Pancreas (tissue), 10 donors: ENCODE measurements at regions not wholly inside any gene's neighbourhood (a gene's known extent, or its start where the extent isn't known, plus 50 kb on each side); places are given as distances from the start of the nearest gene placed in this dataset.

Source experiments
- ATAC-seq, 4 donors: fragments of 200-7000 bp; cut with Tn5 transposase; one replicate each; pipeline versions ENCODE4 v1.8.0 to v1.9.1; 2020; ENCODE audit warnings: mild to moderate bottlenecking in 4 of 4, moderate library complexity in 4 of 4
- DNase-seq, 6 donors: peaks; one replicate each; pipeline ENCODE4 v3.0.0-alpha.2; 2020
- FAIRE-seq: peaks from 2 replicates; lab custom pipeline; 2012; peaks lifted over from hg19 to GRCh38; lab: Jason Lieb, UNC
- H3K27ac ChIP-seq, 4 donors: fragments of 200-600 bp; sonication (generic); 1 replicate in 3 of 4; 2 replicates in 1 of 4; pipeline versions ENCODE4 v1.5.0 to v1.8.0; 2020
- H3K27me3 ChIP-seq, 4 donors: fragments of 200-600 bp; one replicate each; pipeline ENCODE4 v1.8.0; 2021
- H3K36me3 ChIP-seq, 3 donors: fragments of 200-600 bp; sonication (generic) in 1 of 3; one replicate each; pipeline versions ENCODE4 v1.5.0 to v1.8.0; 2020 to 2021
- H3K4me1 ChIP-seq, 3 donors: fragments of 200-600 bp; one replicate each; pipeline ENCODE4 v1.8.0; 2021
- H3K4me3 ChIP-seq, 4 donors: fragments of 200-600 bp; sonication (generic) in 2 of 4; one replicate each; pipeline versions ENCODE4 v1.5.0 to v1.8.0; 2020 to 2021
- H3K9me3 ChIP-seq, 4 donors: fragments of 200-600 bp; one replicate each; pipeline ENCODE4 v1.8.0; 2021
- CTCF ChIP-seq, 4 donors: fragments of 200-600 bp; sonication (generic) in 3 of 4; IDR thresholded peaks; one replicate each; pipeline versions ENCODE4 v1.5.0 to v1.8.0; 2021; ENCODE audit warnings: antibody characterized with exemption in 4 of 4
- WGBS, 2 donors: extraction: QIAGEN DNeasy Blood & Tissue Kit; methylation state at CpG; one replicate each; pipeline ENCODE4 v1.1.7; 2013; 5-methylcytosine and 5-hydroxymethylcytosine counted together
- intact Hi-C, 3 donors: fragments of 100-400 bp; cut with DNase I; formaldehyde crosslinking; loops; one replicate each; pipeline versions ENCODE4 v1.11.1 to v1.14.2; 2022
- donor health status: healthy with polysubstance abuse.
- donor health status: DM: no; HTN: no; CAD: no; lungs with moderate emphysema.
- donor health status: DM: no; HTN: no; CAD: no.
- donor health status: control.
- donor health status: control.
- donor health status: Bipolar disorder and iron deficiency.
- donor health status: DM: yes; HTN: yes; CAD: no.
- donor health status: DM: no; HTN: no; CAD: no.
- donor health status: DM: no; HTN: no; CAD: no.
- donor health status: DM: yes; HTN: yes; CAD: no.

GRCh38 chr6:164185471-164185871 lies 771.0 kb downstream of the QKI start:
- TF ChIP-seq CTCF (IDR thresholded peaks at IDR 0.05) = no peak
- FAIRE-seq (no peak), DNase-seq (no peak), ATAC-seq (no peak)
- H3K27me3 ChIP-seq = no peaks in the 10 kb centered on the region
- no peak overlapping the region for H3K4me3 ChIP-seq
- intact Hi-C loops = no loop called here
- 31% methylated on average over 7 of the region's 7 CpGs for WGBS, 2 donors
- H3K36me3 ChIP-seq = no peaks in the 10 kb centered on the region
- no peak overlapping the region for H3K27ac ChIP-seq
- no peaks in the 10 kb centered on the region for H3K4me1 ChIP-seq
- H3K9me3 ChIP-seq = no peaks in the 10 kb centered on the region

DNA sequence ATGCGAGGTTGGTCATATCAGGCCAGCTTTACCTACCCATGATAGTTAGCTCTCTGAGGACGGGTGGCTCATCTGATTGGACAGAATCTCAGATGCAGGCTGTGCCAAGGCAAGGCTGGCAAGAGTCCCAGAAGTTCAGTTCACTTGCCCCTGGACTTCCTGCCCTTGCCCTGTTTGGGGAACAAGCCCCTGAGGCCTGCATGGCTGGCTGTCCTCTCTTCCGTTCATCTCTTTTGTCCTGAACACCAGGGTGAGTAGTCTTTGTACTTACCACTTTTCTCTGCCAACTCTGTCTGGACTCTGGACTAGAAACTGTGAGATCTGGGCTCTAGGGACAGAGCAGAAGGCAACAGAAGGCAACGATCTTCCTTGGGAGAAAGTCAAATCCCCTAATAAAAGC lies 769.9 kb downstream of the QKI start:
- no peak overlapping the region for H3K4me3 ChIP-seq
- 60 to 65% methylated on average over 4 of the region's 4 CpGs for WGBS, 2 donors
- TF ChIP-seq CTCF (IDR thresholded peaks at IDR 0.05) = no peak
- intact Hi-C loops = no loop called here
- H3K4me1 ChIP-seq = no peaks in the 10 kb centered on the region
- ATAC-seq (no peak), DNase-seq (no peak), FAIRE-seq (no peak)
- H3K9me3 ChIP-seq = no peaks in the 10 kb centered on the region
- H3K27me3 ChIP-seq = no peaks in the 10 kb centered on the region
- H3K27ac ChIP-seq = no peak overlapping the region
- no peaks in the 10 kb centered on the region for H3K36me3 ChIP-seq

DNA sequence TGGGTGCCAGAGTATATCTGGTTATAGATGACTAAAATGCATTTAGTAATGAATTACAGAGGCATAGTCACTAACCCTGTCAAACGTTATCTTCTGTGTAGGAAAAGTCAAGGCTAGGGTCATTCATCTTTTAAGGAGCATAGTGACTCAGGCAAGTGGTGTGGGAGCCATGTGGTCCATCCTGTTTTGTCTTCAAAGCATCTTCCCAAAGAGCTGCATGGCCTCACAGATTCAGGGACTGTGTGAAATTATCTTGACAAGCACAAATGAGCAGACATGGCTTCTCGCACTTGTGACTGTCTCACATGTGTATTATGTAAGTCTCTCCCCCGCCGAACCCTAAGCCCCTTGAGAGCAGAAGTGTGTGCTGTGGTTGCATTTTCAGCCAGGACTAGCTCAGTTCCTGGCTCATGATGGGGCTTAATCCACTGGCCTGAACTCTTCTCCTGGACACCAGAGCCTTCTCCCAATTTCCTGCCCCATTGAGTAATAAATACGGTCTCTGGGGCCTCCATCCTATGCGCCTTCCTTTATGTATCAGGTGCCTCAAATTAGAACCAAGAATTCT lies 769.1 kb downstream of the QKI start:
- H3K4me3 ChIP-seq = no peak overlapping the region
- no peak for FAIRE-seq
- TF ChIP-seq CTCF (IDR thresholded peaks at IDR 0.05) = no peak
- intact Hi-C loops = no loop called here
- no peak overlapping the region for H3K27ac ChIP-seq
- DNase-seq = no peak
- ATAC-seq = no peak
- H3K27me3 ChIP-seq = no peaks in the 10 kb centered on the region
- H3K4me1 ChIP-seq = no peaks in the 10 kb centered on the region
- H3K36me3 ChIP-seq = no peaks in the 10 kb centered on the region
- H3K9me3 ChIP-seq = no peaks in the 10 kb centered on the region
- WGBS, 2 donors = 73 to 81% methylated on average over 6 of the region's 6 CpGs

DNA sequence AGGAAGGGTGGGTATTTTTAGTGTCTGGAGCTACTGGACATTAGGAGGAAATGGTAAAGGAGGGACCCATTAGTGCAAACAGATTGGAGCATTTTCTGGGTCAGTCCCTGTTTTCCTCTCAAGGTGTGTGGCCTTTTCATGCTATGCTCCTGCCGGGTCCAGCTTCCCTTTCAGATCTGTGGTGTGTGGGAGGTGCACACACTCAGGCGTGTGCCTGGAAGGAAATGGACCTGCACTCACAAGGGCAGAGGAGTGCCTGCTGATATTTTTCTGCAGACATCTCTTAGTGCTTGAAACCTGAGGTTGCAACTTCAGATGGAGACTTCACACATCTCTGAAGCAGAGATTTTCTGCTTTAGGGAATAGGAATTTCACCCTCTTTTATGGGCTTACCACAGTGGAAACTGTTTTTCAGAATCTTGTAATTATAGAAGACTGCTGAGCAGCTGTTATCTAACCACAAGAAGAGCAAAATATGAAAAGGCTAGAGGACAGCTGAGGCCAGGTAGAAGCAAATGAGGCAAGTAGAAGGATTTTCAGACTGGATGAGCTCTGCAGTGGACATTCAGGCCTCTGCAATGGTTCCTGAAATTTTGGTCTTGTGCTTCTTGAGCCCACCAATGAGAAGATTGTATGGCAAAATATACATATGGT lies 764.3 kb downstream of the QKI start:
- no peak for TF ChIP-seq CTCF (IDR thresholded peaks at IDR 0.05)
- Histone ChIP-seq H3K4me3 (no peak overlapping the region), H3K36me3 (no peaks in the 10 kb centered on the region), H3K9me3 (no peaks in the 10 kb centered on the region), H3K4me1 (no peaks in the 10 kb centered on the region), H3K27me3 (no peaks in the 10 kb centered on the region), H3K27ac (no peak overlapping the region)
- 46 to 57% methylated on average over 2 of the region's 2 CpGs for WGBS, 2 donors
- ATAC-seq = no peak
- no peak for DNase-seq
- FAIRE-seq = no peak
- intact Hi-C loops = no loop called here

DNA sequence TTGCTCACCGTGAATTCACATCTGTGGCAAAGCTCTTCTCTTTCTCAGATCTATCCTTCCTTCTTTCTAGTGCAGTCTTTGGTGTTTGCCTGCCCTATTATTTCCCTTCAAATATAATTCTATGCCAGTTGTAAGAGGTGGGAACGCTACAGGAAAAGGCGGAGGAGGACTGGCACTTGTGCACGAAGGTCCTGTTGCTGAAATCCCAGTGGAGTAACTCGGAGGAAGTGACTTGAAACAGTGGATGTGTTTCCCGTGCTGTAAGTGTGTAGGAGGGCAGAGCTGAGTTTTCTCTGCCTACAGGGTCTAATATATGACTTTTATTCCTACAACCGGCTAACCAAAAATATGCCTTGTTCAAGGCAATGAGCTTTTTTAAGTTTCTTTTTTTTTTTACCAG lies 754.8 kb downstream of the QKI start:
- H3K4me3 ChIP-seq = no peak overlapping the region
- ATAC-seq (no peak), DNase-seq (no peak), FAIRE-seq (no peak)
- H3K36me3 ChIP-seq = no peaks in the 10 kb centered on the region
- H3K27ac ChIP-seq = no peak overlapping the region
- intact Hi-C loops = no loop called here
- H3K9me3 ChIP-seq = no peaks in the 10 kb centered on the region
- no peaks in the 10 kb centered on the region for H3K4me1 ChIP-seq
- WGBS, 2 donors = 64 to 82% methylated on average over 7 of the region's 7 CpGs
- no peak for TF ChIP-seq CTCF (IDR thresholded peaks at IDR 0.05)
- no peaks in the 10 kb centered on the region for H3K27me3 ChIP-seq
